GM23338 (cell line): ENCODE measurements at regions not wholly inside any gene's neighbourhood (a gene's known extent, or its start where the extent isn't known, plus 50 kb on each side); places are given as distances from the start of the nearest gene placed in this dataset.

Source experiments
- ATAC-seq: fragments of 200-7000 bp; cut with Tn5 transposase; 3 replicates; pipeline ENCODE4 v1.9.1; 2020
- DNase-seq: peaks from one replicate; pipeline ENCODE4 v3.0.0-alpha.2; 2015; ENCODE audit warnings: low spot score
- H2AFZ ChIP-seq: fragments of 200-600 bp; sonication (generic); 2 replicates; pipeline ENCODE4 v1.8.0; 2016; ENCODE audit warnings: antibody characterized with exemption, mild to moderate bottlenecking, moderate library complexity
- H3F3A ChIP-seq: fragments of 200-600 bp; sonication (generic); replicated peaks from 2 replicates; pipeline ENCODE4 v1.8.0; 2017; ENCODE audit warnings: antibody characterized with exemption, mixed run types, low read depth
- H3K27ac ChIP-seq: fragments of 200-600 bp; sonication (generic); 2 replicates; pipeline ENCODE4 v1.6.1; 2016; ENCODE audit warnings: low read depth
- H3K27me3 ChIP-seq: fragments of 200-600 bp; sonication (generic); 2 replicates; pipeline ENCODE4 v1.8.0; 2016; ENCODE audit warnings: mild to moderate bottlenecking, mixed run types, moderate library complexity; ENCODE audit not compliant: insufficient read depth
- H3K36me3 ChIP-seq: fragments of 200-600 bp; sonication (generic); 2 replicates; pipeline ENCODE4 v1.8.0; 2016; ENCODE audit warnings: mild to moderate bottlenecking; ENCODE audit not compliant: insufficient read depth
- H3K4me1 ChIP-seq: fragments of 200-600 bp; sonication (generic); 2 replicates; pipeline ENCODE4 v1.8.0; 2016; ENCODE audit warnings: mild to moderate bottlenecking, moderate library complexity; ENCODE audit not compliant: insufficient read depth
- H3K4me2 ChIP-seq: fragments of 200-600 bp; sonication (generic); 2 replicates; pipeline ENCODE4 v1.7.1; 2017; ENCODE audit warnings: mixed run types
- H3K4me3 ChIP-seq: fragments of 200-600 bp; sonication (generic); 2 replicates; pipeline ENCODE4 v1.6.1; 2016; ENCODE audit warnings: mixed run types
- H3K79me2 ChIP-seq: fragments of 200-600 bp; sonication (generic); replicated peaks from 2 replicates; pipeline ENCODE4 v1.8.0; 2017; ENCODE audit warnings: mild to moderate bottlenecking; ENCODE audit not compliant: insufficient read depth
- H3K9me2 ChIP-seq: fragments of 200-600 bp; sonication (generic); 2 replicates; pipeline ENCODE4 v1.8.0; 2017; ENCODE audit not compliant: insufficient read depth
- H4K20me1 ChIP-seq: fragments of 200-600 bp; sonication (generic); replicated peaks from 2 replicates; pipeline ENCODE4 v1.8.0; 2017; ENCODE audit warnings: mild to moderate bottlenecking; ENCODE audit not compliant: insufficient read depth
- H3K27ac Mint-ChIP-seq: 2 replicates; pipeline ENCODE4 v1.8.0; 2020; ENCODE audit warnings: inconsistent platforms, mild to moderate bottlenecking, moderate library complexity, mixed read lengths
- H3K27me3 Mint-ChIP-seq: 3 replicates; pipeline ENCODE4 v1.8.0; 2022; ENCODE audit warnings: low read depth, mild to moderate bottlenecking, moderate library complexity, mixed read lengths, inconsistent platforms; ENCODE audit not compliant: insufficient read depth, poor library complexity
- H3K36me3 Mint-ChIP-seq: 3 replicates; pipeline ENCODE4 v1.8.0; 2021; ENCODE audit warnings: low read depth, mild to moderate bottlenecking, inconsistent platforms, moderate library complexity, mixed read lengths
- H3K4me1 Mint-ChIP-seq: 3 replicates; pipeline ENCODE4 v1.8.0; 2020; ENCODE audit warnings: mild to moderate bottlenecking, inconsistent platforms, mixed read lengths
- H3K4me3 Mint-ChIP-seq: 3 replicates; pipeline ENCODE4 v1.8.0; 2021; ENCODE audit warnings: moderate library complexity, mild to moderate bottlenecking, inconsistent platforms, mixed read lengths
- H3K9me3 Mint-ChIP-seq: 3 replicates; pipeline ENCODE4 v1.8.0; 2020; ENCODE audit warnings: moderate library complexity, mild to moderate bottlenecking, inconsistent platforms, mixed read lengths
- CREB1 ChIP-seq: fragments of 250-450 bp; sonication (Bioruptor Pico); IDR thresholded peaks from 2 replicates; pipeline ENCODE4 v1.5.0; 2020; ENCODE audit warnings: low read depth, mild to moderate bottlenecking, moderate library complexity
- EZH2 ChIP-seq: fragments of 200-600 bp; sonication (generic); IDR thresholded peaks from one replicate; pipeline ENCODE4 v1.8.0; 2017; ENCODE audit warnings: antibody characterized with exemption, mild to moderate bottlenecking, low read depth; ENCODE audit not compliant: unreplicated experiment
- EZH2phosphoT487 ChIP-seq: fragments of 200-600 bp; sonication (generic); IDR thresholded peaks from one replicate; pipeline ENCODE4 v1.8.1; 2018; ENCODE audit warnings: antibody characterized with exemption; ENCODE audit not compliant: unreplicated experiment
- JUNB ChIP-seq: IDR thresholded peaks from one replicate; pipeline ENCODE4 v1.6.1; 2016; ENCODE audit warnings: antibody characterized with exemption; ENCODE audit not compliant: unreplicated experiment
- NANOG ChIP-seq: IDR thresholded peaks from 2 replicates; pipeline ENCODE4 v1.6.1; 2016; ENCODE audit warnings: antibody characterized with exemption, borderline replicate concordance
- ZNF114 ChIP-seq: fragments of 250-450 bp; sonication (Bioruptor Pico); IDR thresholded peaks from 2 replicates; pipeline ENCODE4 v1.5.0; 2020; ENCODE audit warnings: mild to moderate bottlenecking, moderate library complexity
- ZNF331 ChIP-seq: fragments of 250-450 bp; sonication (Bioruptor Pico); IDR thresholded peaks from 2 replicates; pipeline ENCODE4 v1.5.0; 2020; ENCODE audit warnings: low read depth, mild to moderate bottlenecking, moderate library complexity
- TF ChIP-seq, protein P1 (sequence below): fragments of 250-450 bp; sonication (Bioruptor Pico); IDR thresholded peaks from 2 replicates; pipeline ENCODE4 v1.5.0; 2020; ENCODE audit warnings: mild to moderate bottlenecking, moderate library complexity
- TF ChIP-seq, protein P2 (sequence below), 2 experiments: fragments of 200-600 bp in 1 of 2; sonication (generic) in 1 of 2; conservative IDR thresholded peaks; 2 replicates each; pipeline versions ENCODE4 v1.5.1 to v1.6.1; 2016 to 2017; ENCODE audit warnings: antibody characterized with exemption in 2 of 2, low read depth in 2 of 2, mild to moderate bottlenecking in 2 of 2, moderate library complexity in 1 of 2
- TF ChIP-seq, protein P3 (sequence below): IDR thresholded peaks from one replicate; pipeline ENCODE4 v1.6.1; 2018; ENCODE audit warnings: antibody characterized with exemption; ENCODE audit not compliant: unreplicated experiment

DNA sequence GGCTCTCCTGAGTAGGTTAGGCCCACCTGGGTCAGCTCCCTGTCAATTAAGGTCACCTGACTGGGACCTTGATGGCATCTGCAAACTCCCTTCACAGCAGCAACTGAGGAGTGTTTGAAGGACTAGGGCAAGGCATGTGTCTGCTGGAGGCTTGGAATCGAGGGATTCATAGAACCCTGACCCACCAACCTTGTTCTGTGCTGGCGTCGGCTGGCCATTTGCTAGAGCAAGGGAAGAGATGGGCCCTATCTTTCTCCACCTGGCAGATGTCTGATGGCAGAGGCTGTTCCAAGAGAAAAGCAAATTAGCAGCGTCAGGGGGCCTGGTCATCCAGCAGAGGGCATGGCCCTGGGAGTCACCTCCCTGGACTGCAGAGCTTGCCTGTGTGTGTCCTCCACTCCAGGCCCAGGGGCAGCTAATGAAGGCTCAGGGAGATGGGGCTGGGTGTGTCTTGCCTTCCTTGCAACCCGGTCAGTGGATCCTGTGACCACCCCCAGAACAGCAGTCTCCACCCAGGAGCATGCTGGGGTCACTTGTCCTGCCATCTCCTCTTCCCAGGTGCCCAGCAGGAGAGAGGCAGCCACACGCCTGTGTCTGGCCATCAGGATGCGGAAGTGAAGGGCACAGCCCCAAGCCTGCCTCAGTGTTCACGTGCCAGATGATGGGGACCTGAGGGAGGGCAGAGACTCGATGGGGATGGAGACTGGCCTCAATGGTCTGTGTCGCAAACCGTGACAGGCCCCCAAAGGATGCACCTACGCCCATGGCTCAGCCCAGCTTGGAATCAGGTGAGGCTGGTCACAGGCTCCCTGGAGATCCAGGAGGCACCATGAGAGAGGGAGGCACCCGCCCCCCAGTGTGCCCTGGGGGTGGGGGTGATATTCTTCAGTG is 53.9 kb downstream of the BARX1 start:
- H3K27me3 ChIP-seq, result no peaks in the 10 kb centered on the region
- Mint-ChIP-seq H3K36me3 (no peaks in the 10 kb centered on the region; the same call in 2 of the 3 replicates), H3K9me3 (peaks cover 11% of the 10 kb centered on the region), H3K4me1 (no peaks in the 10 kb centered on the region; the same call in 2 of the 3 replicates), H3K4me3 (no peak overlapping the region), H3K27me3 (peaks cover 16% of the 10 kb centered on the region), H3K27ac (no peak overlapping the region)
- H2AFZ ChIP-seq, result no peak overlapping the region
- H3K27ac ChIP-seq, result no peak overlapping the region
- TF ChIP-seq JUNB (no peak), CREB1 (CRISPR knock-in tag) (no peak), ZNF331 (CRISPR knock-in tag) (no peak), NANOG (no peak)
- TF ChIP-seq, protein P1, sequence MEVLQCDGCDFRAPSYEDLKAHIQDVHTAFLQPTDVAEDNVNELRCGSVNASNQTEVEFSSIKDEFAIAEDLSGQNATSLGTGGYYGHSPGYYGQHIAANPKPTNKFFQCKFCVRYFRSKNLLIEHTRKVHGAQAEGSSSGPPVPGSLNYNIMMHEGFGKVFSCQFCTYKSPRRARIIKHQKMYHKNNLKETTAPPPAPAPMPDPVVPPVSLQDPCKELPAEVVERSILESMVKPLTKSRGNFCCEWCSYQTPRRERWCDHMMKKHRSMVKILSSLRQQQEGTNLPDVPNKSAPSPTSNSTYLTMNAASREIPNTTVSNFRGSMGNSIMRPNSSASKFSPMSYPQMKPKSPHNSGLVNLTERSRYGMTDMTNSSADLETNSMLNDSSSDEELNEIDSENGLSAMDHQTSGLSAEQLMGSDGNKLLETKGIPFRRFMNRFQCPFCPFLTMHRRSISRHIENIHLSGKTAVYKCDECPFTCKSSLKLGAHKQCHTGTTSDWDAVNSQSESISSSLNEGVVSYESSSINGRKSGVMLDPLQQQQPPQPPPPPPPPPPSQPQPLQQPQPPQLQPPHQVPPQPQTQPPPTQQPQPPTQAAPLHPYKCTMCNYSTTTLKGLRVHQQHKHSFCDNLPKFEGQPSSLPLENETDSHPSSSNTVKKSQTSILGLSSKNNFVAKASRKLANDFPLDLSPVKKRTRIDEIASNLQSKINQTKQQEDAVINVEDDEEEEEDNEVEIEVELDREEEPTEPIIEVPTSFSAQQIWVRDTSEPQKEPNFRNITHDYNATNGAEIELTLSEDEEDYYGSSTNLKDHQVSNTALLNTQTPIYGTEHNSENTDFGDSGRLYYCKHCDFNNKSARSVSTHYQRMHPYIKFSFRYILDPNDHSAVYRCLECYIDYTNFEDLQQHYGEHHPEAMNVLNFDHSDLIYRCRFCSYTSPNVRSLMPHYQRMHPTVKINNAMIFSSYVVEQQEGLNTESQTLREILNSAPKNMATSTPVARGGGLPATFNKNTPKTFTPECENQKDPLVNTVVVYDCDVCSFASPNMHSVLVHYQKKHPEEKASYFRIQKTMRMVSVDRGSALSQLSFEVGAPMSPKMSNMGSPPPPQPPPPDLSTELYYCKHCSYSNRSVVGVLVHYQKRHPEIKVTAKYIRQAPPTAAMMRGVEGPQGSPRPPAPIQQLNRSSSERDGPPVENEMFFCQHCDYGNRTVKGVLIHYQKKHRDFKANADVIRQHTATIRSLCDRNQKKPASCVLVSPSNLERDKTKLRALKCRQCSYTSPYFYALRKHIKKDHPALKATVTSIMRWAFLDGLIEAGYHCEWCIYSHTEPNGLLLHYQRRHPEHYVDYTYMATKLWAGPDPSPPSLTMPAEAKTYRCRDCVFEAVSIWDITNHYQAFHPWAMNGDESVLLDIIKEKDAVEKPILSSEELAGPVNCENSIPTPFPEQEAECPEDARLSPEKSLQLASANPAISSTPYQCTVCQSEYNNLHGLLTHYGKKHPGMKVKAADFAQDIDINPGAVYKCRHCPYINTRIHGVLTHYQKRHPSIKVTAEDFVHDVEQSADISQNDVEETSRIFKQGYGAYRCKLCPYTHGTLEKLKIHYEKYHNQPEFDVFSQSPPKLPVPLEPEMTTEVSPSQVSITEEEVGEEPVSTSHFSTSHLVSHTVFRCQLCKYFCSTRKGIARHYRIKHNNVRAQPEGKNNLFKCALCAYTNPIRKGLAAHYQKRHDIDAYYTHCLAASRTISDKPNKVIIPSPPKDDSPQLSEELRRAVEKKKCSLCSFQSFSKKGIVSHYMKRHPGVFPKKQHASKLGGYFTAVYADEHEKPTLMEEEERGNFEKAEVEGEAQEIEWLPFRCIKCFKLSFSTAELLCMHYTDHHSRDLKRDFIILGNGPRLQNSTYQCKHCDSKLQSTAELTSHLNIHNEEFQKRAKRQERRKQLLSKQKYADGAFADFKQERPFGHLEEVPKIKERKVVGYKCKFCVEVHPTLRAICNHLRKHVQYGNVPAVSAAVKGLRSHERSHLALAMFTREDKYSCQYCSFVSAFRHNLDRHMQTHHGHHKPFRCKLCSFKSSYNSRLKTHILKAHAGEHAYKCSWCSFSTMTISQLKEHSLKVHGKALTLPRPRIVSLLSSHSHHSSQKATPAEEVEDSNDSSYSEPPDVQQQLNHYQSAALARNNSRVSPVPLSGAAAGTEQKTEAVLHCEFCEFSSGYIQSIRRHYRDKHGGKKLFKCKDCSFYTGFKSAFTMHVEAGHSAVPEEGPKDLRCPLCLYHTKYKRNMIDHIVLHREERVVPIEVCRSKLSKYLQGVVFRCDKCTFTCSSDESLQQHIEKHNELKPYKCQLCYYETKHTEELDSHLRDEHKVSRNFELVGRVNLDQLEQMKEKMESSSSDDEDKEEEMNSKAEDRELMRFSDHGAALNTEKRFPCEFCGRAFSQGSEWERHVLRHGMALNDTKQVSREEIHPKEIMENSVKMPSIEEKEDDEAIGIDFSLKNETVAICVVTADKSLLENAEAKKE, result no peak
- no peaks in the 10 kb centered on the region for H3K4me1 ChIP-seq
- no peaks in the 10 kb centered on the region for H3F3A ChIP-seq
- ATAC-seq (no peak), DNase-seq (no peak)
- no peak overlapping the region for H3K4me2 ChIP-seq
- H3K79me2 ChIP-seq, result no peaks in the 10 kb centered on the region
- H3K9me2 ChIP-seq, result no peaks in the 10 kb centered on the region
- no peaks in the 10 kb centered on the region for H4K20me1 ChIP-seq
- H3K4me3 ChIP-seq, result no peak overlapping the region
- H3K36me3 ChIP-seq, result no peaks in the 10 kb centered on the region

DNA sequence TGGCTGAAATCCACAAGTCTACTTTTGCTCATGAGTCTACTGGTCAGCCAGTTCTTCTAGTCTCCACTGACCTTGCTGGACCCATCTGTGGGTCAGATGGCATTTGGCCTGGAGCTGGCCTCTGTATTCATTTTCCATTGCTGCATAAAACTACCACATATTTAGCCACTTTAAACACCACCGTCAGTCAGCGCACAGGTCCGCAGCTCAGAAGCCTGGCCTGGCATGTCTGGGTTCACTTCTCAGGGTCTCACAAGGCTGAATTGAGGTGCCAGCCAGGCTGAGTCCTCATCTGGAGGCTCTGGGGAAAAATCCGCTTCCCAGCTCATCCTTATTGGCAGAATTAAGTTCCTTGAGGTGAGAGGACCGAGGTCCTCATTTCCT is 54.7 kb downstream of the BARX1 start:
- Histone ChIP-seq H3F3A (no peaks in the 10 kb centered on the region), H3K4me3 (no peak overlapping the region), H4K20me1 (no peaks in the 10 kb centered on the region), H3K27me3 (no peaks in the 10 kb centered on the region), H3K27ac (no peak overlapping the region), H3K79me2 (no peaks in the 10 kb centered on the region), H3K9me2 (no peaks in the 10 kb centered on the region), H2AFZ (no peak overlapping the region), H3K4me1 (no peaks in the 10 kb centered on the region), H3K36me3 (no peaks in the 10 kb centered on the region), H3K4me2 (no peak overlapping the region)
- H3K4me3 Mint-ChIP-seq, result no peak overlapping the region
- ATAC-seq (no peak), DNase-seq (no peak)
- H3K36me3 Mint-ChIP-seq, result no peaks in the 10 kb centered on the region; the same call in 2 of the 3 replicates
- H3K27ac Mint-ChIP-seq, result no peak overlapping the region
- peaks cover 16% of the 10 kb centered on the region for H3K27me3 Mint-ChIP-seq
- no peaks in the 10 kb centered on the region for H3K4me1 Mint-ChIP-seq
- peaks cover 11% of the 10 kb centered on the region for H3K9me3 Mint-ChIP-seq
- TF ChIP-seq, protein P2, sequence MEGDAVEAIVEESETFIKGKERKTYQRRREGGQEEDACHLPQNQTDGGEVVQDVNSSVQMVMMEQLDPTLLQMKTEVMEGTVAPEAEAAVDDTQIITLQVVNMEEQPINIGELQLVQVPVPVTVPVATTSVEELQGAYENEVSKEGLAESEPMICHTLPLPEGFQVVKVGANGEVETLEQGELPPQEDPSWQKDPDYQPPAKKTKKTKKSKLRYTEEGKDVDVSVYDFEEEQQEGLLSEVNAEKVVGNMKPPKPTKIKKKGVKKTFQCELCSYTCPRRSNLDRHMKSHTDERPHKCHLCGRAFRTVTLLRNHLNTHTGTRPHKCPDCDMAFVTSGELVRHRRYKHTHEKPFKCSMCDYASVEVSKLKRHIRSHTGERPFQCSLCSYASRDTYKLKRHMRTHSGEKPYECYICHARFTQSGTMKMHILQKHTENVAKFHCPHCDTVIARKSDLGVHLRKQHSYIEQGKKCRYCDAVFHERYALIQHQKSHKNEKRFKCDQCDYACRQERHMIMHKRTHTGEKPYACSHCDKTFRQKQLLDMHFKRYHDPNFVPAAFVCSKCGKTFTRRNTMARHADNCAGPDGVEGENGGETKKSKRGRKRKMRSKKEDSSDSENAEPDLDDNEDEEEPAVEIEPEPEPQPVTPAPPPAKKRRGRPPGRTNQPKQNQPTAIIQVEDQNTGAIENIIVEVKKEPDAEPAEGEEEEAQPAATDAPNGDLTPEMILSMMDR (conservative IDR thresholded peaks at IDR 0.05; ENCODE audit: low read depth in 2 of 2), result no peak
- TF ChIP-seq EZH2, result no peak
- TF ChIP-seq, protein P3, sequence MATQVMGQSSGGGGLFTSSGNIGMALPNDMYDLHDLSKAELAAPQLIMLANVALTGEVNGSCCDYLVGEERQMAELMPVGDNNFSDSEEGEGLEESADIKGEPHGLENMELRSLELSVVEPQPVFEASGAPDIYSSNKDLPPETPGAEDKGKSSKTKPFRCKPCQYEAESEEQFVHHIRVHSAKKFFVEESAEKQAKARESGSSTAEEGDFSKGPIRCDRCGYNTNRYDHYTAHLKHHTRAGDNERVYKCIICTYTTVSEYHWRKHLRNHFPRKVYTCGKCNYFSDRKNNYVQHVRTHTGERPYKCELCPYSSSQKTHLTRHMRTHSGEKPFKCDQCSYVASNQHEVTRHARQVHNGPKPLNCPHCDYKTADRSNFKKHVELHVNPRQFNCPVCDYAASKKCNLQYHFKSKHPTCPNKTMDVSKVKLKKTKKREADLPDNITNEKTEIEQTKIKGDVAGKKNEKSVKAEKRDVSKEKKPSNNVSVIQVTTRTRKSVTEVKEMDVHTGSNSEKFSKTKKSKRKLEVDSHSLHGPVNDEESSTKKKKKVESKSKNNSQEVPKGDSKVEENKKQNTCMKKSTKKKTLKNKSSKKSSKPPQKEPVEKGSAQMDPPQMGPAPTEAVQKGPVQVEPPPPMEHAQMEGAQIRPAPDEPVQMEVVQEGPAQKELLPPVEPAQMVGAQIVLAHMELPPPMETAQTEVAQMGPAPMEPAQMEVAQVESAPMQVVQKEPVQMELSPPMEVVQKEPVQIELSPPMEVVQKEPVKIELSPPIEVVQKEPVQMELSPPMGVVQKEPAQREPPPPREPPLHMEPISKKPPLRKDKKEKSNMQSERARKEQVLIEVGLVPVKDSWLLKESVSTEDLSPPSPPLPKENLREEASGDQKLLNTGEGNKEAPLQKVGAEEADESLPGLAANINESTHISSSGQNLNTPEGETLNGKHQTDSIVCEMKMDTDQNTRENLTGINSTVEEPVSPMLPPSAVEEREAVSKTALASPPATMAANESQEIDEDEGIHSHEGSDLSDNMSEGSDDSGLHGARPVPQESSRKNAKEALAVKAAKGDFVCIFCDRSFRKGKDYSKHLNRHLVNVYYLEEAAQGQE, result no peak
- TF ChIP-seq EZH2phosphoT487, result no peak
- TF ChIP-seq ZNF114 (CRISPR knock-in tag), result no peak
